ENCODE measurements at regions not wholly inside any gene's neighbourhood (a gene's known extent, or its start where the extent isn't known, plus 50 kb on each side); places are given as distances from the start of the nearest gene placed in this dataset.

DNA sequence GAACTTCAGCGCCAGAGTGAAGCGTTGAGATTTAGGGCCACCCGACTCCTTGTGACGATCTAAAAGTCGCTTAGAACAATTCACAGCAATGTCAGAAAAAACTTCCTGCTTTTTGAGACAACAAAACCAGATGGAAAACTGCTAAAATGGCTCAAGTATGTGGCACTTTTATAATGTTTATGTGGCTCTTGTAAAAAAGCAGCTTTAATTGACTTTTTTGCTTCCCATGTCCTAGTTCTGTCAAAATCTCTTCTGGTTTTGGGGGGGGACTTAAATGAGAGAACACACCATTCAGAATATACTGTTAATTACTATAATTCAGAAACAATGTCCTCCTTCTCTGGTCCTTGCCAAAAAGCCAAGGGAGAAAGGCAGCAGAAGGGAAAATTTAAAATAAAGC, 154.7 kb upstream of the LSM14A start (continued):
- TF ChIP-seq JUN (CRISPR knock-in tag; IDR thresholded peaks at IDR 0.05) (no peak), ZNF232 (CRISPR knock-in tag; IDR thresholded peaks at IDR 0.05) (no peak)
- TF ChIP-seq, protein P1, sequence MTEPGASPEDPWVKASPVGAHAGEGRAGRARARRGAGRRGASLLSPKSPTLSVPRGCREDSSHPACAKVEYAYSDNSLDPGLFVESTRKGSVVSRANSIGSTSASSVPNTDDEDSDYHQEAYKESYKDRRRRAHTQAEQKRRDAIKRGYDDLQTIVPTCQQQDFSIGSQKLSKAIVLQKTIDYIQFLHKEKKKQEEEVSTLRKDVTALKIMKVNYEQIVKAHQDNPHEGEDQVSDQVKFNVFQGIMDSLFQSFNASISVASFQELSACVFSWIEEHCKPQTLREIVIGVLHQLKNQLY (CRISPR knock-in tag; IDR thresholded peaks at IDR 0.05), result no peak

DNA sequence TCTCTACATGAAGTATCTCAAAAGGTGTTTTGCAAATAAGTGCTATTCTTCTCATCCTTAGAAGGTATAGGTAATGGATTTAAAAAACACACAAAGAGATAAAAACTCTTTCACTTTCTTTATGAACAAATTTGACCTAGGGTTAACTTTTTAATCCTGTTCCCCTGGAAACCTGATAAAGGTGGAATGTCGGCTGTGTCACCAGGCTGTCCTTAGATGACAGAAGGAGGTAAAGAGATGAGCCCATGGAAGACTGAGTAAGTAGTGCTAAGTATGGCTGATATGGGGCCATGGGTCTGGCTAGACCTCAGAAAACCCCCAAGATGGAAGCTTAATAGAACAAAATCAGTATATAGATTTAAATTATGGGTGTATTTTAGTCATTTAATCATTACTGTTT, 153.8 kb upstream of the LSM14A start:
- peaks cover 14% of the 10 kb centered on the region for H3K36me3 Mint-ChIP-seq
- ChIA-PET POLR2A (no interaction called here), CTCF (interaction anchor here (0.6 kb wide), 1 partner anchor 558 kb away, joined by 3 read pairs; no protein-coding TSS in a partner anchor)
- peaks cover 8% of the 10 kb centered on the region; the same call in 1 of the 2 replicates for H3K27me3 Mint-ChIP-seq (ENCODE audit: low read depth)
- H3K9me3 Mint-ChIP-seq, result peaks cover 32% of the 10 kb centered on the region
- no peak for TF ChIP-seq FOXK1 (CRISPR knock-in tag; IDR thresholded peaks at IDR 0.05)
- TF ChIP-seq, protein P1 (CRISPR knock-in tag; IDR thresholded peaks at IDR 0.05), result no peak
- TF ChIP-seq, protein P2, sequence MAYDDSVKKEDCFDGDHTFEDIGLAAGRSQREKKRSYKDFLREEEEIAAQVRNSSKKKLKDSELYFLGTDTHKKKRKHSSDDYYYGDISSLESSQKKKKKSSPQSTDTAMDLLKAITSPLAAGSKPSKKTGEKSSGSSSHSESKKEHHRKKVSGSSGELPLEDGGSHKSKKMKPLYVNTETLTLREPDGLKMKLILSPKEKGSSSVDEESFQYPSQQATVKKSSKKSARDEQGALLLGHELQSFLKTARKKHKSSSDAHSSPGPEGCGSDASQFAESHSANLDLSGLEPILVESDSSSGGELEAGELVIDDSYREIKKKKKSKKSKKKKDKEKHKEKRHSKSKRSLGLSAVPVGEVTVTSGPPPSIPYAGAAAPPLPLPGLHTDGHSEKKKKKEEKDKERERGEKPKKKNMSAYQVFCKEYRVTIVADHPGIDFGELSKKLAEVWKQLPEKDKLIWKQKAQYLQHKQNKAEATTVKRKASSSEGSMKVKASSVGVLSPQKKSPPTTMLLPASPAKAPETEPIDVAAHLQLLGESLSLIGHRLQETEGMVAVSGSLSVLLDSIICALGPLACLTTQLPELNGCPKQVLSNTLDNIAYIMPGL (CRISPR knock-in tag; IDR thresholded peaks at IDR 0.05), result no peak
- TF ChIP-seq, protein P3, sequence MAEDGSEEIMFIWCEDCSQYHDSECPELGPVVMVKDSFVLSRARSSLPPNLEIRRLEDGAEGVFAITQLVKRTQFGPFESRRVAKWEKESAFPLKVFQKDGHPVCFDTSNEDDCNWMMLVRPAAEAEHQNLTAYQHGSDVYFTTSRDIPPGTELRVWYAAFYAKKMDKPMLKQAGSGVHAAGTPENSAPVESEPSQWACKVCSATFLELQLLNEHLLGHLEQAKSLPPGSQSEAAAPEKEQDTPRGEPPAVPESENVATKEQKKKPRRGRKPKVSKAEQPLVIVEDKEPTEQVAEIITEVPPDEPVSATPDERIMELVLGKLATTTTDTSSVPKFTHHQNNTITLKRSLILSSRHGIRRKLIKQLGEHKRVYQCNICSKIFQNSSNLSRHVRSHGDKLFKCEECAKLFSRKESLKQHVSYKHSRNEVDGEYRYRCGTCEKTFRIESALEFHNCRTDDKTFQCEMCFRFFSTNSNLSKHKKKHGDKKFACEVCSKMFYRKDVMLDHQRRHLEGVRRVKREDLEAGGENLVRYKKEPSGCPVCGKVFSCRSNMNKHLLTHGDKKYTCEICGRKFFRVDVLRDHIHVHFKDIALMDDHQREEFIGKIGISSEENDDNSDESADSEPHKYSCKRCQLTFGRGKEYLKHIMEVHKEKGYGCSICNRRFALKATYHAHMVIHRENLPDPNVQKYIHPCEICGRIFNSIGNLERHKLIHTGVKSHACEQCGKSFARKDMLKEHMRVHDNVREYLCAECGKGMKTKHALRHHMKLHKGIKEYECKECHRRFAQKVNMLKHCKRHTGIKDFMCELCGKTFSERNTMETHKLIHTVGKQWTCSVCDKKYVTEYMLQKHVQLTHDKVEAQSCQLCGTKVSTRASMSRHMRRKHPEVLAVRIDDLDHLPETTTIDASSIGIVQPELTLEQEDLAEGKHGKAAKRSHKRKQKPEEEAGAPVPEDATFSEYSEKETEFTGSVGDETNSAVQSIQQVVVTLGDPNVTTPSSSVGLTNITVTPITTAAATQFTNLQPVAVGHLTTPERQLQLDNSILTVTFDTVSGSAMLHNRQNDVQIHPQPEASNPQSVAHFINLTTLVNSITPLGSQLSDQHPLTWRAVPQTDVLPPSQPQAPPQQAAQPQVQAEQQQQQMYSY (CRISPR knock-in tag; IDR thresholded peaks at IDR 0.05), result no peak
- TF ChIP-seq, protein P4, sequence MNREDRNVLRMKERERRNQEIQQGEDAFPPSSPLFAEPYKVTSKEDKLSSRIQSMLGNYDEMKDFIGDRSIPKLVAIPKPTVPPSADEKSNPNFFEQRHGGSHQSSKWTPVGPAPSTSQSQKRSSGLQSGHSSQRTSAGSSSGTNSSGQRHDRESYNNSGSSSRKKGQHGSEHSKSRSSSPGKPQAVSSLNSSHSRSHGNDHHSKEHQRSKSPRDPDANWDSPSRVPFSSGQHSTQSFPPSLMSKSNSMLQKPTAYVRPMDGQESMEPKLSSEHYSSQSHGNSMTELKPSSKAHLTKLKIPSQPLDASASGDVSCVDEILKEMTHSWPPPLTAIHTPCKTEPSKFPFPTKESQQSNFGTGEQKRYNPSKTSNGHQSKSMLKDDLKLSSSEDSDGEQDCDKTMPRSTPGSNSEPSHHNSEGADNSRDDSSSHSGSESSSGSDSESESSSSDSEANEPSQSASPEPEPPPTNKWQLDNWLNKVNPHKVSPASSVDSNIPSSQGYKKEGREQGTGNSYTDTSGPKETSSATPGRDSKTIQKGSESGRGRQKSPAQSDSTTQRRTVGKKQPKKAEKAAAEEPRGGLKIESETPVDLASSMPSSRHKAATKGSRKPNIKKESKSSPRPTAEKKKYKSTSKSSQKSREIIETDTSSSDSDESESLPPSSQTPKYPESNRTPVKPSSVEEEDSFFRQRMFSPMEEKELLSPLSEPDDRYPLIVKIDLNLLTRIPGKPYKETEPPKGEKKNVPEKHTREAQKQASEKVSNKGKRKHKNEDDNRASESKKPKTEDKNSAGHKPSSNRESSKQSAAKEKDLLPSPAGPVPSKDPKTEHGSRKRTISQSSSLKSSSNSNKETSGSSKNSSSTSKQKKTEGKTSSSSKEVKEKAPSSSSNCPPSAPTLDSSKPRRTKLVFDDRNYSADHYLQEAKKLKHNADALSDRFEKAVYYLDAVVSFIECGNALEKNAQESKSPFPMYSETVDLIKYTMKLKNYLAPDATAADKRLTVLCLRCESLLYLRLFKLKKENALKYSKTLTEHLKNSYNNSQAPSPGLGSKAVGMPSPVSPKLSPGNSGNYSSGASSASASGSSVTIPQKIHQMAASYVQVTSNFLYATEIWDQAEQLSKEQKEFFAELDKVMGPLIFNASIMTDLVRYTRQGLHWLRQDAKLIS (CRISPR knock-in tag; IDR thresholded peaks at IDR 0.05; ENCODE audit: borderline replicate concordance), result no peak
- no peak for TF ChIP-seq ZNF416 (CRISPR knock-in tag; IDR thresholded peaks at IDR 0.05)
- TF ChIP-seq CREM (CRISPR knock-in tag; IDR thresholded peaks at IDR 0.05), result no peak
- no peak for TF ChIP-seq NFYB (CRISPR knock-in tag; conservative IDR thresholded peaks at IDR 0.05; ENCODE audit: low read depth)
- TF ChIP-seq ZNF396 (CRISPR knock-in tag; IDR thresholded peaks at IDR 0.05; ENCODE audit: borderline replicate concordance), result no peak
- TF ChIP-seq NR1H2 (CRISPR knock-in tag; IDR thresholded peaks at IDR 0.05), result no peak
- TF ChIP-seq, protein P5, sequence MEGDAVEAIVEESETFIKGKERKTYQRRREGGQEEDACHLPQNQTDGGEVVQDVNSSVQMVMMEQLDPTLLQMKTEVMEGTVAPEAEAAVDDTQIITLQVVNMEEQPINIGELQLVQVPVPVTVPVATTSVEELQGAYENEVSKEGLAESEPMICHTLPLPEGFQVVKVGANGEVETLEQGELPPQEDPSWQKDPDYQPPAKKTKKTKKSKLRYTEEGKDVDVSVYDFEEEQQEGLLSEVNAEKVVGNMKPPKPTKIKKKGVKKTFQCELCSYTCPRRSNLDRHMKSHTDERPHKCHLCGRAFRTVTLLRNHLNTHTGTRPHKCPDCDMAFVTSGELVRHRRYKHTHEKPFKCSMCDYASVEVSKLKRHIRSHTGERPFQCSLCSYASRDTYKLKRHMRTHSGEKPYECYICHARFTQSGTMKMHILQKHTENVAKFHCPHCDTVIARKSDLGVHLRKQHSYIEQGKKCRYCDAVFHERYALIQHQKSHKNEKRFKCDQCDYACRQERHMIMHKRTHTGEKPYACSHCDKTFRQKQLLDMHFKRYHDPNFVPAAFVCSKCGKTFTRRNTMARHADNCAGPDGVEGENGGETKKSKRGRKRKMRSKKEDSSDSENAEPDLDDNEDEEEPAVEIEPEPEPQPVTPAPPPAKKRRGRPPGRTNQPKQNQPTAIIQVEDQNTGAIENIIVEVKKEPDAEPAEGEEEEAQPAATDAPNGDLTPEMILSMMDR (IDR thresholded peaks at IDR 0.05), result no peak
- TF ChIP-seq, protein P6, sequence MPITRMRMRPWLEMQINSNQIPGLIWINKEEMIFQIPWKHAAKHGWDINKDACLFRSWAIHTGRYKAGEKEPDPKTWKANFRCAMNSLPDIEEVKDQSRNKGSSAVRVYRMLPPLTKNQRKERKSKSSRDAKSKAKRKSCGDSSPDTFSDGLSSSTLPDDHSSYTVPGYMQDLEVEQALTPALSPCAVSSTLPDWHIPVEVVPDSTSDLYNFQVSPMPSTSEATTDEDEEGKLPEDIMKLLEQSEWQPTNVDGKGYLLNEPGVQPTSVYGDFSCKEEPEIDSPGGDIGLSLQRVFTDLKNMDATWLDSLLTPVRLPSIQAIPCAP (CRISPR knock-in tag; IDR thresholded peaks at IDR 0.05), result no peak
- ATAC-seq, result no peak
- H3K27ac Mint-ChIP-seq, result no peak overlapping the region
- no peak for DNase-seq (ENCODE audit: low spot score)
- H3K4me1 Mint-ChIP-seq, result no peaks in the 10 kb centered on the region
- no peak overlapping the region for H3K4me3 Mint-ChIP-seq
